H1 (cell line): ENCODE measurements at regions not wholly inside any gene's neighbourhood (a gene's known extent, or its start where the extent isn't known, plus 50 kb on each side); places are given as distances from the start of the nearest gene placed in this dataset.

Experiments
- CTCF ChIA-PET: fragments of 300-600 bp; sonication (Branson Sonifier 250); formaldehyde crosslinking; loops from one replicate; lab custom pipeline; 2021; ENCODE audit not compliant: partially characterized antibody; lab: Charles Lee
- POLR2A ChIA-PET: fragments of 300-600 bp; sonication (Branson Sonifier 250); formaldehyde crosslinking; loops from one replicate; lab custom pipeline; 2021; ENCODE audit warnings: inconsistent platforms; ENCODE audit not compliant: partially characterized antibody; lab: Charles Lee
- DNase-seq, 2 experiments: peaks; one replicate each; pipeline versions ENCODE4 v3.0.0 to v3.0.0-alpha.2; 2010 to 2022; ENCODE audit warnings: low spot score in 2 of 2, low read depth in 1 of 2, mixed read lengths in 1 of 2
- FAIRE-seq: peaks from 2 replicates; lab custom pipeline; 2011; peaks lifted over from hg19 to GRCh38; lab: Jason Lieb, UNC
- H2AFZ ChIP-seq: 2 replicates; pipeline ENCODE4 v1.8.1; 2012; ENCODE audit warnings: low read length, inconsistent platforms
- H2AK5ac ChIP-seq: 2 replicates; pipeline ENCODE4 v1.6.1; 2013; ENCODE audit warnings: low read depth, low read length
- H2BK120ac ChIP-seq: replicated peaks from 2 replicates; pipeline ENCODE3; 2013; ENCODE audit warnings: low read depth, low read length, inconsistent platforms
- H2BK12ac ChIP-seq: 2 replicates; pipeline ENCODE4 v1.6.1; 2013; ENCODE audit warnings: low read depth, low read length
- H2BK15ac ChIP-seq: 2 replicates; pipeline ENCODE4 v1.6.1; 2013; ENCODE audit warnings: low read length
- H2BK20ac ChIP-seq: 2 replicates; pipeline ENCODE4 v1.6.1; 2013; ENCODE audit warnings: low read length
- H2BK5ac ChIP-seq: 2 replicates; pipeline ENCODE4 v1.6.1; 2013; ENCODE audit warnings: low read depth, low read length
- H3K14ac ChIP-seq: 2 replicates; pipeline ENCODE4 v1.6.1; 2013; ENCODE audit warnings: inconsistent platforms; ENCODE audit not compliant: insufficient read length
- H3K18ac ChIP-seq: 2 replicates; pipeline ENCODE4 v1.6.1; 2013; ENCODE audit warnings: low read length; ENCODE audit errors: extremely low read depth
- H3K23ac ChIP-seq: 2 replicates; pipeline ENCODE4 v1.6.1; 2013; ENCODE audit warnings: inconsistent platforms; ENCODE audit not compliant: insufficient read length
- H3K23me2 ChIP-seq: 2 replicates; pipeline ENCODE4 v1.6.1; 2013; ENCODE audit warnings: low read depth, low read length
- H3K27ac ChIP-seq: 2 replicates; pipeline ENCODE4 v1.6.1; 2011; ENCODE audit warnings: low read depth, low read length, inconsistent platforms
- H3K27me3 ChIP-seq, 4 experiments: replicated peaks in 1 of 4; 1 replicate in 1 of 4; 2 replicates in 3 of 4; pipeline versions ENCODE4 v1.6.1 to v1.8.1; 2011 to 2013; ENCODE audit warnings: low read length in 3 of 4, mild to moderate bottlenecking in 3 of 4, inconsistent platforms in 2 of 4, mixed read lengths in 2 of 4, moderate library complexity in 1 of 4; ENCODE audit not compliant: control insufficient read depth in 3 of 4, insufficient read depth in 3 of 4; ENCODE audit errors: extremely low read depth in 1 of 4
- H3K36me3 ChIP-seq, 4 experiments: 2 replicates each; pipeline versions ENCODE4 v1.6.1 to v1.8.1; 2011 to 2013; ENCODE audit warnings: mild to moderate bottlenecking in 4 of 4, low read length in 3 of 4, moderate library complexity in 2 of 4, control low read depth in 1 of 4, inconsistent platforms in 1 of 4; ENCODE audit not compliant: insufficient read depth in 4 of 4, control insufficient read depth in 2 of 4
- H3K4ac ChIP-seq: replicated peaks from 2 replicates; pipeline ENCODE3; 2013; ENCODE audit warnings: low read length, low read depth, mixed read lengths, inconsistent platforms; ENCODE audit not compliant: insufficient read length
- H3K4me1 ChIP-seq, 4 experiments: replicated peaks in 1 of 4; 1 replicate in 1 of 4; 2 replicates in 3 of 4; pipeline versions ENCODE4 v1.6.1 to v1.8.1; 2011 to 2013; ENCODE audit warnings: low read length in 3 of 4, inconsistent platforms in 2 of 4, mixed read lengths in 1 of 4; ENCODE audit not compliant: insufficient read depth in 4 of 4, control insufficient read depth in 3 of 4
- H3K4me2 ChIP-seq, 2 experiments: 2 replicates each; pipeline versions ENCODE4 v1.6.1 to v1.8.1; 2011 to 2013; ENCODE audit warnings: low read depth in 2 of 2, low read length in 2 of 2, control low read depth in 1 of 2, inconsistent platforms in 1 of 2, mild to moderate bottlenecking in 1 of 2; ENCODE audit not compliant: insufficient read depth in 1 of 2
- H3K4me3 ChIP-seq, 4 experiments: fragments of 200-600, 300-600 bp in 1 of 4; sonication (generic), shearing (Covaris generic), sonication (Bioruptor Twin) in 1 of 4; 2 replicates each; pipeline versions ENCODE4 v1.5.1 to v1.8.1; 2011 to 2016; ENCODE audit warnings: low read length in 4 of 4, low read depth in 3 of 4, control low read depth in 2 of 4, inconsistent platforms in 2 of 4, mild to moderate bottlenecking in 2 of 4, mixed read lengths in 1 of 4, moderate library complexity in 1 of 4; ENCODE audit not compliant: insufficient read depth in 2 of 4; ENCODE audit errors: extremely low read depth in 1 of 4
- H3K56ac ChIP-seq: replicated peaks from 2 replicates; pipeline ENCODE3; 2013; ENCODE audit warnings: low read depth, mild to moderate bottlenecking, mixed read lengths, low read length, inconsistent platforms; ENCODE audit not compliant: insufficient read length
- H3K79me1 ChIP-seq: 2 replicates; pipeline ENCODE4 v1.6.1; 2013; ENCODE audit warnings: low read depth, low read length, control low read depth
- H3K79me2 ChIP-seq, 2 experiments: 2 replicates each; pipeline versions ENCODE4 v1.6.1 to v1.8.1; 2012 to 2013; ENCODE audit warnings: low read length in 2 of 2, mild to moderate bottlenecking in 2 of 2, inconsistent platforms in 1 of 2; ENCODE audit not compliant: insufficient read depth in 2 of 2, control insufficient read depth in 1 of 2
- H3K9ac ChIP-seq, 4 experiments: replicated peaks in 1 of 4; 1 replicate in 1 of 4; 2 replicates in 3 of 4; pipeline versions ENCODE4 v1.6.1 to v1.8.1; 2011 to 2013; ENCODE audit warnings: low read depth in 3 of 4, low read length in 3 of 4, control low read depth in 2 of 4, mild to moderate bottlenecking in 2 of 4, moderate library complexity in 2 of 4, inconsistent platforms in 1 of 4; ENCODE audit errors: extremely low read depth in 1 of 4
- H3K9me3 ChIP-seq, 2 experiments: 2 replicates each; pipeline versions ENCODE4 v1.6.1 to v1.8.1; 2012 to 2013; ENCODE audit warnings: mild to moderate bottlenecking in 2 of 2, moderate library complexity in 2 of 2, control low read depth in 1 of 2, inconsistent platforms in 1 of 2, low read depth in 1 of 2, low read length in 1 of 2, mixed read lengths in 1 of 2; ENCODE audit not compliant: insufficient read depth in 2 of 2
- H4K20me1 ChIP-seq, 2 experiments: replicated peaks in 1 of 2; 2 replicates each; pipeline versions ENCODE3 to v1.8.1; 2011 to 2013; ENCODE audit warnings: inconsistent platforms in 2 of 2, low read length in 2 of 2, mild to moderate bottlenecking in 1 of 2; ENCODE audit not compliant: insufficient read depth in 2 of 2, control insufficient read depth in 1 of 2
- H4K5ac ChIP-seq: 2 replicates; pipeline ENCODE4 v1.6.1; 2013; ENCODE audit warnings: low read length, low read depth, mixed read lengths, inconsistent platforms; ENCODE audit not compliant: insufficient read length
- H4K8ac ChIP-seq: 2 replicates; pipeline ENCODE4 v1.8.0; 2013; ENCODE audit warnings: mild to moderate bottlenecking, moderate library complexity, low read length, inconsistent platforms; ENCODE audit not compliant: insufficient read depth; ENCODE audit errors: extremely low read depth
- H4K91ac ChIP-seq: replicated peaks from 2 replicates; pipeline ENCODE3; 2013; ENCODE audit warnings: low read length, mixed read lengths, inconsistent platforms; ENCODE audit not compliant: insufficient read length
- ASH2L ChIP-seq: fragments of 200-600, 300-600 bp; sonication (generic); IDR thresholded peaks from one replicate; pipeline ENCODE4 v1.7.1; 2017; ENCODE audit warnings: low read length
- HDAC2 ChIP-seq, 2 experiments: fragments of 300-600 bp in 1 of 2; sonication (generic) in 1 of 2; IDR thresholded peaks; 2 replicates each; pipeline ENCODE4 v1.6.1; 2011 to 2012; ENCODE audit warnings: low read depth in 2 of 2, low read length in 2 of 2, mild to moderate bottlenecking in 2 of 2, moderate library complexity in 2 of 2, borderline replicate concordance in 1 of 2, inconsistent platforms in 1 of 2
- NANOG ChIP-seq: IDR thresholded peaks from 2 replicates; pipeline ENCODE4 v1.6.1; 2011; ENCODE audit warnings: low read length, low read depth, mild to moderate bottlenecking, inconsistent platforms; ENCODE audit not compliant: insufficient read depth, poor library complexity, severe bottlenecking
- SAP30 ChIP-seq: fragments of 300-600 bp; sonication (generic); IDR thresholded peaks from 2 replicates; pipeline ENCODE4 v1.7.1; 2012; ENCODE audit warnings: low read length, moderate library complexity, mild to moderate bottlenecking, inconsistent platforms; ENCODE audit not compliant: insufficient read depth, insufficient replicate concordance
- SUZ12 ChIP-seq: fragments of 200-600 bp; sonication (generic); IDR thresholded peaks from 2 replicates; pipeline ENCODE4 v1.6.1; 2012; ENCODE audit warnings: mild to moderate bottlenecking, inconsistent platforms, low read length, moderate library complexity, mixed read lengths
- whole genome bisulfite sequencing, 2 experiments: shearing (Covaris generic) in 1 of 2; methylation state at CpG; one replicate each; pipeline versions ENCODE4 v1.1.6 to v1.1.7; 2013 to 2015; ENCODE audit warnings: low lambda C conversion rate in 2 of 2, mixed read lengths in 2 of 2, inconsistent platforms in 1 of 2, low coverage in 1 of 2, missing lambda C conversion rate in 1 of 2; ENCODE audit not compliant: insufficient replicate concordance in 2 of 2, insufficient coverage in 1 of 2, insufficient read length in 1 of 2; ENCODE audit errors: extremely low coverage in 1 of 2, missing lambda C conversion rate in 1 of 2; 5-methylcytosine and 5-hydroxymethylcytosine counted together

GRCh38 chr6:48922837-48923236 lies 540.2 kb downstream of the MMUT start:
- FAIRE-seq, result no peak
- CTCF ChIA-PET, result no interaction called here

More at GRCh38 chr6:48922837-48923236, 540.2 kb downstream of the MMUT start:
- Histone ChIP-seq H3K14ac (no peak overlapping the region), H4K8ac (no peak overlapping the region), H4K5ac (no peak overlapping the region), H2BK20ac (no peak overlapping the region), H4K91ac (no peak overlapping the region), H3K4ac (no peak overlapping the region), H3K27me3 (no peaks in the 10 kb centered on the region), H3K79me2 (no peaks in the 10 kb centered on the region), H3K4me3 (no peak overlapping the region), H3K18ac (no peak overlapping the region)
- no peak for DNase-seq
- POLR2A ChIA-PET, result no interaction called here
- no peak for TF ChIP-seq NANOG
- no peak for TF ChIP-seq HDAC2 (IDR thresholded peaks at IDR 0.05; ENCODE audit: borderline replicate concordance in 1 of 2, low read depth in 2 of 2, low read length in 2 of 2)
- no peak for TF ChIP-seq ASH2L
- no peak for TF ChIP-seq SUZ12
- no peak for TF ChIP-seq SAP30
- TF ChIP-seq, all 59 proteins: peak for 0
- Histone ChIP-seq H3K9me3 (0 out of 4 replicates have a peak, but pooled peaks cover 0 to 6% of the 10 kb centered on the region in 2 experiments), H3K79me1 (no peaks in the 10 kb centered on the region), H3K56ac (no peak overlapping the region), H3K23me2 (no peaks in the 10 kb centered on the region), H3K36me3 (no peaks in the 10 kb centered on the region), H2AK5ac (no peak overlapping the region), H3K4me2 (no peak overlapping the region), H2BK12ac (no peak overlapping the region), H3K9ac (no peak overlapping the region), H3K27ac (no peak overlapping the region), H2AFZ (no peak overlapping the region), H2BK120ac (no peak overlapping the region), H4K20me1 (no peaks in the 10 kb centered on the region), H3K4me1 (peaks cover 2 to 9% (median 4%) of the 10 kb centered on the region in 4 experiments; a peak in 3 of 7 replicates), H2BK5ac (no peak overlapping the region), H3K23ac (no peak overlapping the region), H2BK15ac (no peak overlapping the region)
- 89 to 100% methylated on average over 1 to 2 of the region's 2 CpGs for WGBS, 2 experiments
